ENCODE measurements at regions not wholly inside any gene's neighbourhood (a gene's known extent, or its start where the extent isn't known, plus 50 kb on each side); places are given as distances from the start of the nearest gene placed in this dataset.

GRCh38 chr2:223203971-223204929 lies 152.3 kb downstream of the KCNE4 start:
- TF ChIP-seq CTCF (IDR thresholded peaks at IDR 0.05; ENCODE audit: low read depth, low read length, missing input control) (no peak), SP1 (IDR thresholded peaks at IDR 0.05) (no peak), ATF3 (IDR thresholded peaks at IDR 0.05) (no peak), ZBTB33 (IDR thresholded peaks at IDR 0.05) (no peak), REST (IDR thresholded peaks at IDR 0.05) (no peak), YY1 (IDR thresholded peaks at IDR 0.05) (no peak), MAX (IDR thresholded peaks at IDR 0.05) (no peak), NR2F2 (IDR thresholded peaks at IDR 0.05) (no peak), RXRA (IDR thresholded peaks at IDR 0.05) (no peak), TAF1 (conservative IDR thresholded peaks at IDR 0.05) (no peak)

Data from liver (tissue), 3 donors.